GM21723 (cell line): ENCODE measurements at regions not wholly inside any gene's neighbourhood (a gene's known extent, or its start where the extent isn't known, plus 50 kb on each side); places are given as distances from the start of the nearest gene placed in this dataset.

ENCODE experiments used
- ATAC-seq: cut with Tn5 transposase; IDR thresholded peaks from one replicate; pipeline ENCODE4 v1.9.1; 2021; ENCODE audit warnings: mild to moderate bottlenecking, moderate library complexity; ENCODE audit not compliant: unreplicated experiment

GRCh38 chr2:59560769-59561168 is 992.7 kb downstream of the BCL11A start:
- ATAC-seq: no peak

DNA sequence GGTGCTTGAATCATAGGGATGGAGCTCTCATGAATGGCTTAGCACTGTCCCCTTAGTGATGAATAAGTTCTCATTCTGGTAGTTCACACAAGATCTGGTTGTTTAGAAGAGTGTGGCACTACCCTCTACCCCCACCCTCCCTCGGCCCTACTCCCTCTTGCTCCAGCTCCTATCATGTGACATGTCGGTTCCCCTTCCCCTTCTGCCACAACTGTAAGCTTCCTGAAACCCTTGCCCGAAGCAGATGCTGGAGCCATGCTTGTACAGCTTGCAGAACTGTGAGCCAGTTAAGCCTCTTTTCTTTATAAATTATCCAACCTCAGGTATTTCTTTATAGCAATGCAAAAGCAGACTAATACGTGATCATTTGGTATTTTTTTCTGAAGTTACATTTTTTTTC is 1012.6 kb downstream of the BCL11A start:
- ATAC-seq: no peak

- ATAC-seq: no peak
Observed at GRCh38 chr2:59538398-59538911, 1015.0 kb downstream of the BCL11A start.

DNA sequence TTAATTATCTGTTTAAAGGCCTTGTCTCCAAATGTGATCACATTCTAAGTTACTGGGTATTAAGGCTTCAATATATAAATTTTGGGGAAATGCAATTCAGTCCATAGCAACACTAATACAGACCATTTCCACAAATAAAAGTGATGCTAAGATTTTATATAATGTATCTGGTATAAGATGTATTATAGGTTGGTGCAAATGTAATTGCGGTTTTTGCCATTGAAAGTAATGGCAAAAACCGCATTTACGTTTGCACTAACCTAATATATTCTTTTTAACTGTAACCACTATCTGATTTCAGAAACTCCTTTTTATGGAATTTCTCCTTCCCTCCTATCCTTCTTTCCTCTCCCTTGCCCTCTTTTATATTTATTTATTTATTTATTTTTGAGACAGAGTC is 1020.6 kb downstream of the BCL11A start:
- ATAC-seq: no peak

GRCh38 chr2:59530258-59530657 is 1023.2 kb downstream of the BCL11A start:
- ATAC-seq: no peak

GRCh38 chr2:59529726-59530125 is 1023.7 kb downstream of the BCL11A start:
- no peak for ATAC-seq

DNA sequence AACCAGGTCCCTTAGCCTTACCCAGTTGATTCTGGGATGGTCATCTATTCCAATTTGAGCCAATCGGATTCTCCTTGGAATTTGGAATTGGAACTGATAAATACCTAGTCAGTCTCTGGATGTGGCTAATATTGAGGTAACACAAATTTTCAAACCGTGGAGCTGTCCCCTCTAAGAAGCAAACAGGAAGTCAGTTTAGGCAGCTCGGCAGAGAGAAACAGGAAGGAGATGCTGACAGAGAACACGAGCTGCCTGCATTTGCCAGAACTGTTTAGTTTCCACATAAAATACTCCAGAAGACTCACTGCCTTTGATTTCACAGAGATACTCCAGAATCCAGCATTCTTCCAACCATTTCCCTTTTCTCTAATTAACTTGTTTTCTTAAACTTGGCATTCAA is 1024.9 kb downstream of the BCL11A start:
- no peak for ATAC-seq

GRCh38 chr2:59502981-59503380 is 1050.5 kb downstream of the BCL11A start:
- ATAC-seq: no peak

DNA sequence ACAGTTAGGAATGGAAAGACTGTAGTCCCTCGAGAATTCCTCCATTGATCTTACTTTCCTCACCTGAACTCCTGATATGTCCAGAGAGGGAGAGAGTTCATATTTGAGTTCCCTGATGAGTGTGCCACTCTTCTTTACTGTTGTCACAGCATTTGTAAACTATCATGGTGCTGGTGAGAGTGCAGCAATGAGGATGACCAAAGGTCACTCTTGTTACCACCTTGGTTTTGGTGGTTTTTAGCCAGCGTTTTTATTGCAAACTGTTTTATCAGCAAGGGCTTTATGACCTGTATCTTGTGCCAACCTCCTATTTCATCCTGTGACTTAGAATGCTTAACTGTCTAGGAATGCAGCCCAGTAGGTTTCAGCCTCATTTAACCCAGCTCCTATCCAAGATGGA is 1062.5 kb downstream of the BCL11A start:
- ATAC-seq: no peak

DNA sequence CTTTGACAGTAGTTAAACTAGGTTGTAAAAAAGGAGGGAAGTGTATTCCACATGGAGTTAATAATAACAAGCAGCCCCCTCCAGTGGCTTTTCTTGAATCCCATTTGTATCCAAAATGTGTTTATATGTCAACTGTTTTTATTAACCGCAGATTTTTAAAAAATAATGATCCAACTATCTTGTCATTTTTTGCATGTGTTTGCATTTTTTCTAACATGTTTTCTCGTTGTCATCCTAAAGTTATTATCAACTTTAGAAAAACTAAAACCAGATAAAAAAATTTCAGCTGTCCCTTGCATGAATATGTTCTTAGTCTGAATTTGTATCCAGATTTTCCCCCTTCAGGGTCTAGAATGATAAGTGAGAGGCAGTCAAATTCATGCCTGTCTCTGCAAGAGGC is 1063.3 kb downstream of the BCL11A start:
- ATAC-seq: no peak

DNA sequence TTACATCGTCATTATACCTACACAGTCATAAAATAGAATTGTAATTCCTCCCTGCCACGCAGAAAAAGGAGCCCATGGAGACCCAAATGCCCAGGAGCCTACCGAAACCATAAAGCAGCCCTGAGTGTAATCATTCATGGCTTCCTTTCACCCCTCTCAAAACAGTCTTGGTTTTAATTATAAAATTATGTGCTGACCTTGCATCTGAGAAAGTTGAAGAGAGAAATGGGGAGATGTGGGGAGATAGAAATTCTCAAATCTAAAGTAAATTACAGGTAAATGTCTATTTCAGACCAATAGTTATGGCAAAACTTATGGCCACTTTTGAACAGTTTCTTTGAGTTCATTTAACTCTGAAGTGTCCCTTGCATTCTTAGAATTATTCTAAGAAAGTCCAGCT is 1068.8 kb downstream of the BCL11A start:
- no peak for ATAC-seq

GRCh38 chr2:59463426-59463825 is 1090.0 kb downstream of the BCL11A start:
- ATAC-seq: no peak

DNA sequence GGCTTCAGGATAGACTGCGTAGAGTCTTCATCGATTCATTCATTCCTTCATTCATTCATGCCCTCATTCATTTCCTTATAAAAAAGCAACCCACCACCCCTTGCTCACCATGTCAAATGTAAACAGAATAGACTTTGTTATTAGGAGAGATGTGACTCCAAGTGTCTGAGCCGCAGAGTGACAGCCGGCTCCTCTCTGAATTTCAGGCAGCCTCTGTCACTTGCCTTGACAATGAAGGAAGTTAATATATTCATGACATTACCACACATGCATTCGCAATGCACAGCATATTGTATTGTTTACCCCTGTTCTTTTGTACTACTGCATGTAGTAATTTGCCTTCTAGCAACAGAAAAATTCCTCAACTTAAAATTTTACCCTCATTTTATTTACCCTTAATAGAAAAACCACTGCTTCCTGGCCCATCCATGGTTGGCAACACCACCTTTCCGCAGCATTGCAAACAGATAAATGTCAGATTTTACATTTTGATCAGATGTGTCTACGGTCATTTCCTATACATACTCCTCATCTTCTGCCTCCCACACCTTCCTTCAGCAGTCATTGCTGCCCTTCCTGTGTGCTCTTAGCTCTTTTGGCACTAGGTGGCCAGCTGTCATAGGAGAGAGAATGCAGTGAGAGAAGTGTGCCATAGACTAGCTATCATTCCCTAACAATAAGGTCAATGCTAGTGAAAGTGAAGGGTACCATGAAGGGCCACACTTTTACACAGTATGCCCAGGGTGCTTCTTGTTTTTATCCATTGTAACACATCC is 1090.8 kb downstream of the BCL11A start:
- ATAC-seq: no peak

DNA sequence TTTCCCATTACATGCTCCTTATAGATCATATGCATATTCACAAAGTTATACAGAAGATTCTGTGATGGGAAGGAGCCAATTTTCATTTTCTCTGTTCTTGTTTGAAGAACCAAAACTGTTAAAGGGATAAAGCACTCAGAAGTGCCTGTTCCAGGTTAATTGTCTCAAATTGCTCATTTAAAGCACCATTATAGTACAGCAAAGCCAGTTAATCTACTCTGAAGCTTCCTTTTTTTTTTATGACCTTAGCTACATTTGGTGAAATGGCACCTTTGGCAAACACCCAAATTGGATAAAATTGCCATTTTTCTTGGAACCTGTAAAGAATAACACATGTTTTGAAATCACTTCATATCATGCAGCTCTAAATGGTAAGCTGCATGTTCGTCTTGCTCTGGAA is 1092.3 kb downstream of the BCL11A start:
- ATAC-seq: no peak

DNA sequence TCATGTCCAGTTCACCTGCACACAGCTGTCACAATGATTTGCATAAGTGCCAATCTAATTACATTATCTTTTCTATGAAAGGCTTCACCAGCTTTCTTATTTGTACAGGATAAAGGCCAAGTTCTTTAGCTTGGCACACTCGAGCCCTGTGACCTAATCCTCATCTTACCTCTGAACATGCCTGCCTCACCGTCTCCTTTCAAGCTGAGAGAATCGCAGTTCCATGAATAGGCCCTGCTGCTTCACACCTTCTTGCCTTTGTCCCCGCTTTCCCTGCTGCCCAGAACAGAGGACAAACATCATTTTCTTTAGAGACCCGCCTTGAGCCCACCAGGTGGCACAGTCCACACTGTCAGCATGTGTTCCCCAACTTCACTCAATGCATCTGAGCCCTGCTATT is 1094.7 kb downstream of the BCL11A start:
- no peak for ATAC-seq

DNA sequence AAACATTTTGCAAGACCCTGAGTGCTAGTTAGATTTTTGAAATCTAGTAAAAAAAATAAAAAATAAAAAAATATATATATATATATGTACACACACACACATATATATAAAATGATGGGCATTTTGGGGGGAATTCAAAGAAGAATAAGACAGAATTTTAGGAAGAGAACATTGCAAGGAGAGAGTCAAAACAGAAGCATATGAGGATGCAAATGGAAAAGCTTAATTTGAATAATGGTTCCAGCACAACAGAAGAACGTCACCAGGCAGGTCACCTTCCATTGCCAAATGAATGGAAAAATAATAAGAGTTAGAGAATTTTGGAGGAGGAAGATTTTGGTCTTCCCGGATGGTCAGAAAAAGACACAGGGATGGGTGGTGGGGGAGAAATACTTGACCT is 1097.2 kb downstream of the BCL11A start:
- ATAC-seq: no peak

GRCh38 chr2:59449274-59449673 is 1104.2 kb downstream of the BCL11A start:
- no peak for ATAC-seq

DNA sequence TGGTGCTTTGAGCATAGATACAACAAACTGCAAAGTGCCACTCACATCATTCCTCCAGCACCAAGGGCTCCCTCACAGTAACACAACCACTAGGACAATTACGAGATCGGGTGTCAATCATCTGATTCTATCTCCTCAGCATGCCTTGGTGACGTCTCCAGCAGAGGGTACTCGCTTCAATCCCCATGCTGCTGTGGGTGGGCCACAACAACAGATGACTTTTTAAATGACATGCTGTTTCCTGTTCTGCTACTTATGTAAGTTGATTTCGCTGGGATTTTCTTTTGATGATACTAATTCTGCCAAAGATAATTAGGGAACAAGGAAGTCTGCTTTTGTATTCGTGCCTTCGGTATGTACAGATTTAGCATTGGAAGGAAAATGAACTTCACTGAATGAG is 1113.0 kb downstream of the BCL11A start:
- ATAC-seq: no peak

GRCh38 chr2:59435635-59436034 is 1117.8 kb downstream of the BCL11A start:
- no peak for ATAC-seq

GRCh38 chr2:59428940-59429339 is 1124.5 kb downstream of the BCL11A start:
- no peak for ATAC-seq

- no peak for ATAC-seq
Observed at GRCh38 chr2:59427980-59428379, 1125.5 kb downstream of the BCL11A start.

GRCh38 chr2:59425247-59425646 is 1128.2 kb downstream of the BCL11A start:
- no peak for ATAC-seq
